Breast epithelium (tissue), 4 donors: ENCODE measurements at regions not wholly inside any gene's neighbourhood (a gene's known extent, or its start where the extent isn't known, plus 50 kb on each side); places are given as distances from the start of the nearest gene placed in this dataset.
"Not testable (repeated sequence)": the region's sequence is repeated elsewhere in the genome, so short reads cannot be mapped to it uniquely, and the experiment has no call there.

Experiments
- DNase-seq, 2 donors: peaks; one replicate each; pipeline ENCODE4 v3.0.0-alpha.2; 2019; ENCODE audit warnings: low spot score in 2 of 2
- H3K27ac ChIP-seq, 2 donors: fragments of 200-600 bp; sonication (generic) in 1 of 2; one replicate each; pipeline ENCODE4 v1.5.1; 2016 to 2019; ENCODE audit warnings: mild to moderate bottlenecking in 1 of 2
- H3K27me3 ChIP-seq, 2 donors: fragments of 200-600 bp; sonication (generic) in 1 of 2; one replicate each; pipeline versions ENCODE4 v1.5.1 to v1.6.0; 2017 to 2019; ENCODE audit warnings: control low read depth in 1 of 2, mild to moderate bottlenecking in 1 of 2
- H3K36me3 ChIP-seq: fragments of 200-600 bp; one replicate; pipeline ENCODE4 v1.5.1; 2019
- H3K4me1 ChIP-seq, 2 donors: fragments of 200-600 bp; sonication (generic); one replicate each; pipeline ENCODE4 v1.5.1; 2016 to 2019; ENCODE audit warnings: control low read depth in 1 of 2
- H3K4me3 ChIP-seq, 3 donors: fragments of 200-600 bp; sonication (generic); 1 replicate in 2 of 3; 2 replicates in 1 of 3; pipeline ENCODE4 v1.5.1; 2016 to 2019; ENCODE audit warnings: mild to moderate bottlenecking in 3 of 3, moderate library complexity in 2 of 3
- H3K9me3 ChIP-seq, 2 donors: fragments of 200-600 bp; sonication (generic) in 1 of 2; one replicate each; pipeline ENCODE4 v1.5.1; 2016 to 2019; ENCODE audit warnings: control low read depth in 1 of 2
- CTCF ChIP-seq, 3 donors: fragments of 450-650 bp; IDR thresholded peaks; one replicate each; pipeline ENCODE4 v1.5.1; 2016 to 2017; ENCODE audit warnings: antibody characterized with exemption in 3 of 3, mild to moderate bottlenecking in 3 of 3, moderate library complexity in 3 of 3
- POLR2A ChIP-seq: fragments of 450-650 bp; IDR thresholded peaks from one replicate; pipeline ENCODE4 v1.6.1; 2016; ENCODE audit warnings: antibody characterized with exemption, mild to moderate bottlenecking, moderate library complexity
- POLR2AphosphoS5 ChIP-seq, 3 donors: sonication (generic); formaldehyde crosslinking; IDR thresholded peaks; one replicate each; pipeline ENCODE4 v1.6.1; 2017; ENCODE audit warnings: antibody characterized with exemption in 3 of 3
- intact Hi-C: fragments of 100-400 bp; cut with DNase I; formaldehyde crosslinking; loops from one replicate; pipeline ENCODE4 v1.15.1; 2023; ENCODE audit warnings: low total_unique reads

DNA sequence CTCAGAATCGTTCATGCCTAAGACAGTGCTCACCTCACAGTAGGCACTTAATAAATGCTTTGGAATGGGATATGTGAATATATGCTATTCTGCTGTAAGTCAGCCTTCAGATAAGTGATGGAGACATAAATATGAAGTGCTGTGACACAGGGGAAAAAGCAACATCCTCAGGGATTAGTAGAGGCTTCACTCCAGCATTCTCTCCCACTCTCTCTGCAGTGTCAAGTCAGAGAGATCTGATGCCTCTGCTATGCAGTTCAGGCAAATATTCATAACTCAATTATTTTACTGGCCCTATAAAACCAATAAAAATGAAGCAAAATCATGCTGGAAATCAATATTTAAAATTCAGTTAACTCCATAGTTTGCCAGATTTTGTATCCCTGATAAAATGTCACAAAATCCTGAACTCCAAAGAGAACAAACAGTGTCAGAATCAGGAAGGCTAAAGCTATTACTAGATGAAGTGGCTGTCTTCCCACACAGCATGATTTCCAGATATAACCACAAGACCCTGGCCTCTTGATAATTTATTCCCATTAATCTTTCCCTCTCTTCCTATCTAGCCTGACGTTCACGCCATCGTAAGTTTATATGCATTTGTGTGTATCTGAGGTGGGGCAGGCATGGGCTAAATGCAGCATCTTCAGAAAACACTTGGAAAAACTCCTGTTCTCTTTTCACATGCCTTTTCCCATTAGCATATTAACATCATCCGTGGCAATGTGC is 278.9 kb upstream of the ATP11B start:
- TF ChIP-seq POLR2AphosphoS5 (IDR thresholded peaks at IDR 0.05): no peak
- TF ChIP-seq CTCF (IDR thresholded peaks at IDR 0.05): no peak
- no peak for TF ChIP-seq POLR2A
- no peaks in the 10 kb centered on the region for H3K4me1 ChIP-seq
- no peaks in the 10 kb centered on the region for H3K27me3 ChIP-seq
- no peak overlapping the region for H3K4me3 ChIP-seq
- no peak overlapping the region for H3K27ac ChIP-seq
- intact Hi-C loops: no loop called here
- H3K9me3 ChIP-seq: no peaks in the 10 kb centered on the region
- DNase-seq: no peak
- no peaks in the 10 kb centered on the region for H3K36me3 ChIP-seq

DNA sequence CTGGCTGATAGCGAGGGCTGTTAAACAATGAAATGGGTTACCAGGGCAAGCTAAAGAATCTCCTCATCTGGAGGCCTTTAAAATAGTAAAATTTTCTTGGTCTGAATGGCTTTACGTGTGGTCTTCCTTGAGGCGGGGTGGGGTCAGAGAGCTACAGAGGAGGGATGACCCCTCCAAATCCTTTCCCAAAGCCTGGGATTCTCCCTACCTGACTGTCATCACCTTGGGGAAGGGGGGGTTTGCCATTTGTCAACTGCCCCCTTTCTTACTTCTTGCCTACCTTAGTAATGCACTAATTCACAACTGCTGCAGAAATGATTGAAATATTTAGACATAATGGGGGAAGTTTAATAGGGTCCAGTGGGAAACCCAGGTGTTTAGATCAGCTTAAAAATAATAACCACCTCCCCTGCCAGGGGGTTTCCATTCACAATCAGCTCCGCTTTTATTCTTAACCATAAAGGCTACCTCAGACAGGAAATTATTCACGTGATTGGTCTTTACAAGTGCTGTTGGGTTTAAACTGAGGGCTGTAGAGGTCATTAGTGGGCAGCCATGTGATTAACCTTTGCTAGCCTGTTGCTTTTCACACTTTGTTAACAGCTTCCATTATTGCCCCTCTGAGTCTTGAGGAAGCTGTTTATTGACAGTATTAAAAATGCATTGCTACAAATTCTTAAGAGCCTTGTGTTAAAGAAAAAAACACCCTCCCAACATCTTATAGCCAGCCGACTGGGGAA is 276.5 kb upstream of the ATP11B start:
- Histone ChIP-seq H3K4me3 (no peak overlapping the region), H3K27me3 (no peaks in the 10 kb centered on the region), H3K27ac (no peak overlapping the region), H3K4me1 (no peaks in the 10 kb centered on the region), H3K36me3 (no peaks in the 10 kb centered on the region), H3K9me3 (no peaks in the 10 kb centered on the region)
- no peak for DNase-seq
- intact Hi-C loops: no loop called here
- no peak for TF ChIP-seq POLR2A
- TF ChIP-seq POLR2AphosphoS5 (IDR thresholded peaks at IDR 0.05): no peak
- TF ChIP-seq CTCF (IDR thresholded peaks at IDR 0.05): no peak

- DNase-seq: no peak
- H3K4me3 ChIP-seq: no peak overlapping the region
- H3K9me3 ChIP-seq: no peaks in the 10 kb centered on the region
- no peaks in the 10 kb centered on the region for H3K36me3 ChIP-seq
- H3K4me1 ChIP-seq: no peaks in the 10 kb centered on the region
- TF ChIP-seq POLR2AphosphoS5 (IDR thresholded peaks at IDR 0.05) (no peak), CTCF (IDR thresholded peaks at IDR 0.05) (no peak), POLR2A (no peak)
- no peaks in the 10 kb centered on the region for H3K27me3 ChIP-seq
- intact Hi-C loops: no loop called here
- no peak overlapping the region for H3K27ac ChIP-seq
These were observed 273.7 kb upstream of the ATP11B start for GRCh38 chr3:182519569-182519968.

DNA sequence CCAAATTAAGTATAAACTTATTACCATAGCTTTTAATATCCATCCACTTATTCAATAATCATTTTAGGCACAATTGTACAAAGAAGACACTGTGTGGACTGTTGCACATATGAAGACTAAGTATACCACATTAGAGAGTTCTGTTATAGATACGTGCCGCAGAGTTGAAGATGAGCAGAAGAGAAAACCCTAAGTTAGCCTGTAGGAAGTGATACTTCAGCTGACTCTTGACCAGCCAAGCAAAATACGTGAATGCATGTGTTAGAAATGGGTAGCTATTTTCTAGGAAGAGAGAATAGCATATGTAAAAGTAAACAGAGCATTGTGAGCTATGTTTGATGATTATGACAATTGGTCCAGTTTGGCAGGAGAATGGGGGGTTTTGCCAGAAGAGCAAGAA is 272.0 kb upstream of the ATP11B start:
- TF ChIP-seq POLR2A: no peak
- no peak for TF ChIP-seq POLR2AphosphoS5 (IDR thresholded peaks at IDR 0.05)
- no peak for TF ChIP-seq CTCF (IDR thresholded peaks at IDR 0.05)
- no peaks in the 10 kb centered on the region for H3K36me3 ChIP-seq
- intact Hi-C loops: no loop called here
- no peaks in the 10 kb centered on the region for H3K27me3 ChIP-seq
- DNase-seq: no peak
- no peaks in the 10 kb centered on the region for H3K9me3 ChIP-seq
- H3K4me1 ChIP-seq: no peaks in the 10 kb centered on the region
- H3K4me3 ChIP-seq: no peak overlapping the region
- H3K27ac ChIP-seq: no peak overlapping the region

DNA sequence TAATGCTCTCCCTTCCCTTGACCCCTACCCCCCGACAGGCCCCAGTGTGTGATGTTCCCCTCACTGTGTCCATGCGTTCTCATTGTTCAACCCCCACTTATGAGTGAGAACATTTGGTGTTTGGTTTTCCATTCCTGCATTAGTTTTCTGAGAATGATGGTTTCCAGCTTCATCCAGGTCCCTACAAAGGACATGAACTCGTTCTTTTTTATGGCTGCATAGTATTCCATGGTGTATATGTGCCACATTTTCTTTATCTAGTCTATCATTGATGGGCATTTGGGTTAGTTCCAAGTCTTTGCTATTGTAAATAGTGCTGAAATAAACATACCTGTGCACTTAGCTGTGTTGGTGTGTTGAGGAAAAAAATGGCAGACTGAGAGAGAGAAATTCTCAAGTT is 269.9 kb upstream of the ATP11B start:
- H3K27ac ChIP-seq, H3K36me3 ChIP-seq, H3K9me3 ChIP-seq, H3K4me3 ChIP-seq, DNase-seq, H3K27me3 ChIP-seq, H3K4me1 ChIP-seq, intact Hi-C loops: not testable (repeated sequence)
